HG02938 (cell line): ENCODE measurements at regions not wholly inside any gene's neighbourhood (a gene's known extent, or its start where the extent isn't known, plus 50 kb on each side); places are given as distances from the start of the nearest gene placed in this dataset.
"Not testable (repeated sequence)": the region's sequence is repeated elsewhere in the genome, so short reads cannot be mapped to it uniquely, and the experiment has no call there.

Experiments used
- ATAC-seq: cut with Tn5 transposase; IDR thresholded peaks from one replicate; pipeline ENCODE4 v1.9.1; 2021; ENCODE audit warnings: mild to moderate bottlenecking, moderate library complexity; ENCODE audit not compliant: unreplicated experiment

- no peak for ATAC-seq
Measured at GRCh38 chr6:14384175-14384949, 266.8 kb downstream of the CD83 start.

GRCh38 chr6:14386263-14386662, 268.7 kb downstream of the CD83 start:
- no peak for ATAC-seq

GRCh38 chr6:14386668-14387067, 269.1 kb downstream of the CD83 start:
- no peak for ATAC-seq

- ATAC-seq, result no peak
Measured at GRCh38 chr6:14388371-14388770, 270.8 kb downstream of the CD83 start.

- ATAC-seq, result not testable (repeated sequence)
Measured at GRCh38 chr6:14389776-14390175, 272.2 kb downstream of the CD83 start.

- no peak for ATAC-seq
Measured at GRCh38 chr6:14390805-14391204, 273.2 kb downstream of the CD83 start.

GRCh38 chr6:14393910-14394309, 276.3 kb downstream of the CD83 start:
- no peak for ATAC-seq

- ATAC-seq, result no peak
Measured at GRCh38 chr6:14396392-14396791, 278.8 kb downstream of the CD83 start.

GRCh38 chr6:14396826-14397517, 279.4 kb downstream of the CD83 start:
- peak; percentile 65 for ATAC-seq

- ATAC-seq, result no peak
Measured at GRCh38 chr6:14397518-14397901, 279.9 kb downstream of the CD83 start.

- no peak for ATAC-seq
Measured at GRCh38 chr6:14398953-14399352, 281.4 kb downstream of the CD83 start.

GRCh38 chr6:14399635-14400034, 282.1 kb downstream of the CD83 start:
- ATAC-seq, result no peak

- no peak for ATAC-seq
Measured at GRCh38 chr6:14401246-14401645, 283.7 kb downstream of the CD83 start.

GRCh38 chr6:14406614-14407331, 289.2 kb downstream of the CD83 start:
- ATAC-seq, result no peak

- no peak for ATAC-seq
Measured at GRCh38 chr6:14408446-14408845, 290.9 kb downstream of the CD83 start.

GRCh38 chr6:14412026-14412425, 294.5 kb downstream of the CD83 start:
- no peak for ATAC-seq

- no peak for ATAC-seq
Measured at GRCh38 chr6:14415452-14415851, 297.9 kb downstream of the CD83 start.

- no peak for ATAC-seq
Measured at GRCh38 chr6:14417377-14417776, 299.8 kb downstream of the CD83 start.

- ATAC-seq, result not testable (repeated sequence)
Measured at GRCh38 chr6:14419224-14419623, 301.7 kb downstream of the CD83 start.

GRCh38 chr6:14422061-14422460, 304.5 kb downstream of the CD83 start:
- ATAC-seq, result no peak

GRCh38 chr6:14422917-14423316, 305.3 kb downstream of the CD83 start:
- ATAC-seq, result no peak

- ATAC-seq, result no peak
Measured at GRCh38 chr6:14423330-14423729, 305.8 kb downstream of the CD83 start.
